ENCODE measurements at regions not wholly inside any gene's neighbourhood (a gene's known extent, or its start where the extent isn't known, plus 50 kb on each side); places are given as distances from the start of the nearest gene placed in this dataset.

DNA sequence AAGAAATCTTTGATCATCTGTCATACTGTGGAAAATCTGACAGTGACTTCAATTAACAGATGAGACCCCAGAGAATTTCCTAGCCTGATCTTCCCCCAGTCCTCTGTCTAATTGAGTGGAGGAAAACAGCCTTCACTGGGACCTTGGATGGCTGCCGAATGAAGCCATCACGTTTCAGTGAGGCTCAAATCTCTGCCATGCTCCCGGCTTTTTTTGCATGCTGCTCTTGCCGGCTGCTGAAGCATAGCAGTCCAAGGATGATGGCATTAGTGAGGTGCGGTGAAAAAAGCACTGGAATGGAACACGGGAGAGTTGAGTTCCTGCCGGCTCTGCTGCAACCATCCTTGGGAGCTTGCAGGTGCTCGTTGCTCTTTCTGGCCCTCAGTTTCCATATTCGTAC lies 430.5 kb downstream of the SLC4A3 start:
- H3K36me3 ChIP-seq = no peaks in the 10 kb centered on the region
- WGBS, 2 donors = 80% methylated on average over 9 of the region's 9 CpGs
- no peak for DNase-seq (ENCODE audit: low spot score in 2 of 2)
- no peaks in the 10 kb centered on the region for H3K4me1 ChIP-seq
- H3K4me3 ChIP-seq = no peak overlapping the region
- TF ChIP-seq, protein P1, sequence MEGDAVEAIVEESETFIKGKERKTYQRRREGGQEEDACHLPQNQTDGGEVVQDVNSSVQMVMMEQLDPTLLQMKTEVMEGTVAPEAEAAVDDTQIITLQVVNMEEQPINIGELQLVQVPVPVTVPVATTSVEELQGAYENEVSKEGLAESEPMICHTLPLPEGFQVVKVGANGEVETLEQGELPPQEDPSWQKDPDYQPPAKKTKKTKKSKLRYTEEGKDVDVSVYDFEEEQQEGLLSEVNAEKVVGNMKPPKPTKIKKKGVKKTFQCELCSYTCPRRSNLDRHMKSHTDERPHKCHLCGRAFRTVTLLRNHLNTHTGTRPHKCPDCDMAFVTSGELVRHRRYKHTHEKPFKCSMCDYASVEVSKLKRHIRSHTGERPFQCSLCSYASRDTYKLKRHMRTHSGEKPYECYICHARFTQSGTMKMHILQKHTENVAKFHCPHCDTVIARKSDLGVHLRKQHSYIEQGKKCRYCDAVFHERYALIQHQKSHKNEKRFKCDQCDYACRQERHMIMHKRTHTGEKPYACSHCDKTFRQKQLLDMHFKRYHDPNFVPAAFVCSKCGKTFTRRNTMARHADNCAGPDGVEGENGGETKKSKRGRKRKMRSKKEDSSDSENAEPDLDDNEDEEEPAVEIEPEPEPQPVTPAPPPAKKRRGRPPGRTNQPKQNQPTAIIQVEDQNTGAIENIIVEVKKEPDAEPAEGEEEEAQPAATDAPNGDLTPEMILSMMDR (IDR thresholded peaks at IDR 0.05) = no peak
- no peak for TF ChIP-seq POLR2A (IDR thresholded peaks at IDR 0.05)
- TF ChIP-seq EP300 (IDR thresholded peaks at IDR 0.05) = no peak
- peaks cover 0 to 10% (median 0%) of the 10 kb centered on the region in 4 donors for H3K9me3 ChIP-seq
- no peak overlapping the region for H3K27ac ChIP-seq
- no peaks in the 10 kb centered on the region for H3K27me3 ChIP-seq

GRCh38 chr2:220064111-220065030 lies 436.9 kb downstream of the SLC4A3 start:
- DNase-seq (ENCODE audit: low spot score in 2 of 2) = no peak
- 58 to 60% methylated on average over 13 of the region's 13 CpGs for WGBS, 2 donors
- TF ChIP-seq POLR2A (IDR thresholded peaks at IDR 0.05) (no peak), EP300 (IDR thresholded peaks at IDR 0.05) (no peak)

GRCh38 chr2:220065581-220065980 lies 438.2 kb downstream of the SLC4A3 start:
- Histone ChIP-seq H3K27ac (no peak overlapping the region), H3K4me3 (no peak overlapping the region), H3K36me3 (no peaks in the 10 kb centered on the region), H3K4me1 (no peaks in the 10 kb centered on the region), H3K27me3 (no peaks in the 10 kb centered on the region), H3K9me3 (no peaks in the 10 kb centered on the region)
- WGBS, 2 donors = 79 to 91% methylated on average over 2 of the region's 2 CpGs
- DNase-seq (ENCODE audit: low spot score in 2 of 2) = no peak
- TF ChIP-seq EP300 (IDR thresholded peaks at IDR 0.05) (no peak), POLR2A (IDR thresholded peaks at IDR 0.05) (no peak)
- TF ChIP-seq, protein P1 (IDR thresholded peaks at IDR 0.05) = no peak

More at GRCh38 chr2:220064111-220065030, 436.9 kb downstream of the SLC4A3 start:
- Histone ChIP-seq H3K27me3 (no peaks in the 10 kb centered on the region), H3K27ac (no peak overlapping the region), H3K9me3 (no peaks in the 10 kb centered on the region), H3K4me3 (no peak overlapping the region), H3K36me3 (no peaks in the 10 kb centered on the region), H3K4me1 (no peaks in the 10 kb centered on the region)

- no peaks in the 10 kb centered on the region for H3K4me1 ChIP-seq
- H3K27me3 ChIP-seq = no peaks in the 10 kb centered on the region
- no peak for DNase-seq (ENCODE audit: low spot score in 2 of 2)
- 43 to 61% methylated on average over 2 of the region's 2 CpGs for WGBS, 2 donors
- no peaks in the 10 kb centered on the region for H3K9me3 ChIP-seq
- no peak for TF ChIP-seq POLR2A (IDR thresholded peaks at IDR 0.05)
- TF ChIP-seq, protein P1 (IDR thresholded peaks at IDR 0.05) = no peak
- no peak for TF ChIP-seq EP300 (IDR thresholded peaks at IDR 0.05)
- H3K4me3 ChIP-seq = no peak overlapping the region
- H3K36me3 ChIP-seq = no peaks in the 10 kb centered on the region
- no peak overlapping the region for H3K27ac ChIP-seq
Observed at GRCh38 chr2:220068846-220069245, 441.4 kb downstream of the SLC4A3 start.

GRCh38 chr2:220070349-220070748 lies 442.9 kb downstream of the SLC4A3 start:
- no peak for TF ChIP-seq POLR2A (IDR thresholded peaks at IDR 0.05)
- TF ChIP-seq, protein P1 (IDR thresholded peaks at IDR 0.05) = no peak
- TF ChIP-seq EP300 (IDR thresholded peaks at IDR 0.05) = no peak
- H3K36me3 ChIP-seq = no peaks in the 10 kb centered on the region
- no peaks in the 10 kb centered on the region for H3K9me3 ChIP-seq
- DNase-seq (ENCODE audit: low spot score in 2 of 2) = no peak
- no peak overlapping the region for H3K4me3 ChIP-seq
- no peak overlapping the region for H3K27ac ChIP-seq
- H3K4me1 ChIP-seq = no peaks in the 10 kb centered on the region
- H3K27me3 ChIP-seq = no peaks in the 10 kb centered on the region
- WGBS, 2 donors = 67 to 86% methylated on average over 1 of the region's 1 CpG
